ENCODE measurements at regions not wholly inside any gene's neighbourhood (a gene's known extent, or its start where the extent isn't known, plus 50 kb on each side); places are given as distances from the start of the nearest gene placed in this dataset.

- Histone ChIP-seq H4K20me1 (no peaks in the 10 kb centered on the region), H3K4me1 (no peaks in the 10 kb centered on the region), H3K9me3 (replicated peaks in 1 of 11) (no peaks in the 10 kb centered on the region), H3K4me2 (no peak overlapping the region), H3K27me3 (no peaks in the 10 kb centered on the region), H3K27ac (no peak overlapping the region), H3K9ac (no peak overlapping the region), H3K36me3 (no peaks in the 10 kb centered on the region), H3K4me3 (no peak overlapping the region)
- TF ChIP-seq Cebpa-rat (IDR thresholded peaks at IDR 0.05) = no peak
Observed at GRCh38 chr4:43275779-43276178, 383.3 kb downstream of the GRXCR1 start.

GRCh38 chr4:43276321-43276720 lies 383.8 kb downstream of the GRXCR1 start:
- Histone ChIP-seq H3K9ac (no peak overlapping the region), H3K27me3 (no peaks in the 10 kb centered on the region), H3K4me3 (no peak overlapping the region), H3K27ac (no peak overlapping the region), H4K20me1 (no peaks in the 10 kb centered on the region), H3K9me3 (replicated peaks in 1 of 11) (no peaks in the 10 kb centered on the region), H3K4me1 (no peaks in the 10 kb centered on the region), H3K4me2 (no peak overlapping the region), H3K36me3 (no peaks in the 10 kb centered on the region)
- no peak for TF ChIP-seq Cebpa-rat (IDR thresholded peaks at IDR 0.05)

- no peak overlapping the region for H3K4me3 ChIP-seq
Observed at GRCh38 chr4:43277003-43277402, 384.5 kb downstream of the GRXCR1 start.

GRCh38 chr4:43282534-43282933 lies 390.0 kb downstream of the GRXCR1 start:
- H3K4me2 ChIP-seq = no peak overlapping the region
- no peak overlapping the region for H3K9ac ChIP-seq
- no peak overlapping the region for H3K4me3 ChIP-seq
- no peak for TF ChIP-seq Cebpa-rat (IDR thresholded peaks at IDR 0.05)
- H3K36me3 ChIP-seq = no peaks in the 10 kb centered on the region
- H3K27ac ChIP-seq = no peak overlapping the region
- no peaks in the 10 kb centered on the region for H3K9me3 ChIP-seq (replicated peaks in 1 of 11)
- no peaks in the 10 kb centered on the region for H4K20me1 ChIP-seq
- no peaks in the 10 kb centered on the region for H3K4me1 ChIP-seq
- no peaks in the 10 kb centered on the region for H3K27me3 ChIP-seq

More at GRCh38 chr4:43277003-43277402, 384.5 kb downstream of the GRXCR1 start:
- Histone ChIP-seq H3K27me3 (no peaks in the 10 kb centered on the region), H3K4me1 (no peaks in the 10 kb centered on the region), H3K9ac (no peak overlapping the region), H4K20me1 (no peaks in the 10 kb centered on the region), H3K9me3 (replicated peaks in 1 of 11) (no peaks in the 10 kb centered on the region), H3K36me3 (no peaks in the 10 kb centered on the region), H3K27ac (no peak overlapping the region), H3K4me2 (no peak overlapping the region)
- TF ChIP-seq Cebpa-rat (IDR thresholded peaks at IDR 0.05) = no peak

- no peaks in the 10 kb centered on the region for H3K9me3 ChIP-seq (replicated peaks in 1 of 11)
- H3K27ac ChIP-seq = no peak overlapping the region
- no peaks in the 10 kb centered on the region for H3K4me1 ChIP-seq
- H3K4me2 ChIP-seq = no peak overlapping the region
- H3K4me3 ChIP-seq = no peak overlapping the region
- H3K36me3 ChIP-seq = no peaks in the 10 kb centered on the region
- TF ChIP-seq Cebpa-rat (IDR thresholded peaks at IDR 0.05) = no peak
- no peak overlapping the region for H3K9ac ChIP-seq
- H3K27me3 ChIP-seq = no peaks in the 10 kb centered on the region
- H4K20me1 ChIP-seq = no peaks in the 10 kb centered on the region
Observed at GRCh38 chr4:43286137-43286536, 393.6 kb downstream of the GRXCR1 start.

GRCh38 chr4:43296946-43297528 lies 404.5 kb downstream of the GRXCR1 start:
- H3K27me3 ChIP-seq = no peaks in the 10 kb centered on the region
- TF ChIP-seq Cebpa-rat (IDR thresholded peaks at IDR 0.05) = 0 out of 22 replicates have a peak, but pooled peaks of 1 of the 11 experiments have one; percentile 19
- H3K36me3 ChIP-seq = no peaks in the 10 kb centered on the region
- H3K4me2 ChIP-seq = no peak overlapping the region
- H3K4me1 ChIP-seq = no peaks in the 10 kb centered on the region
- no peaks in the 10 kb centered on the region for H4K20me1 ChIP-seq
- H3K27ac ChIP-seq = no peak overlapping the region
- H3K9ac ChIP-seq = no peak overlapping the region
- H3K9me3 ChIP-seq (replicated peaks in 1 of 11) = no peaks in the 10 kb centered on the region
- no peak overlapping the region for H3K4me3 ChIP-seq

GRCh38 chr4:43316813-43317212 lies 424.3 kb downstream of the GRXCR1 start:
- H3K4me3 ChIP-seq = no peak overlapping the region
- no peaks in the 10 kb centered on the region for H3K27me3 ChIP-seq
- H3K4me2 ChIP-seq = no peak overlapping the region
- no peaks in the 10 kb centered on the region for H3K4me1 ChIP-seq
- H3K36me3 ChIP-seq = no peaks in the 10 kb centered on the region
- H3K9ac ChIP-seq = no peak overlapping the region
- H3K27ac ChIP-seq = no peak overlapping the region
- H4K20me1 ChIP-seq = no peaks in the 10 kb centered on the region
- H3K9me3 ChIP-seq (replicated peaks in 1 of 11) = peaks cover 7 to 17% (median 12%) of the 10 kb centered on the region in 11 experiments; a peak in 19 of 22 replicates
- TF ChIP-seq Cebpa-rat (IDR thresholded peaks at IDR 0.05) = no peak

GRCh38 chr4:43325220-43325967 lies 432.9 kb downstream of the GRXCR1 start:
- peak overlapping the region in 1 of 11 experiments; percentile 13; a peak in 1 of 22 replicates for H3K4me2 ChIP-seq
- H4K20me1 ChIP-seq = no peaks in the 10 kb centered on the region

GRCh38 chr4:43330288-43330687 lies 437.8 kb downstream of the GRXCR1 start:
- no peak overlapping the region for H3K9ac ChIP-seq
- H3K4me2 ChIP-seq = no peak overlapping the region
- no peaks in the 10 kb centered on the region for H3K9me3 ChIP-seq (replicated peaks in 1 of 11)
- no peak overlapping the region for H3K4me3 ChIP-seq
- peaks cover 0 to 5% (median 0%) of the 10 kb centered on the region in 10 experiments; a peak in 1 of 20 replicates for H3K4me1 ChIP-seq
- no peaks in the 10 kb centered on the region for H3K27me3 ChIP-seq
- no peak for TF ChIP-seq Cebpa-rat (IDR thresholded peaks at IDR 0.05)
- H3K27ac ChIP-seq = no peak overlapping the region
- no peaks in the 10 kb centered on the region for H4K20me1 ChIP-seq
- H3K36me3 ChIP-seq = no peaks in the 10 kb centered on the region

More at GRCh38 chr4:43325220-43325967, 432.9 kb downstream of the GRXCR1 start:
- TF ChIP-seq Cebpa-rat (IDR thresholded peaks at IDR 0.05) = no peak
- H3K9me3 ChIP-seq (replicated peaks in 1 of 11) = no peaks in the 10 kb centered on the region
- no peaks in the 10 kb centered on the region for H3K27me3 ChIP-seq
- H3K36me3 ChIP-seq = no peaks in the 10 kb centered on the region
- H3K4me1 ChIP-seq = peaks cover 0 to 8% (median 0%) of the 10 kb centered on the region in 10 experiments; a peak in 1 of 20 replicates
- no peak overlapping the region for H3K4me3 ChIP-seq
- no peak overlapping the region for H3K27ac ChIP-seq
- no peak overlapping the region for H3K9ac ChIP-seq

Data from BLaER1 treated with 17β-estradiol and CSF1 and Interleukin-3, amounts not matched to agents 10 nM and 100 nM (cell line).